Subcutaneous abdominal adipose tissue (tissue), 5 donors: ENCODE measurements at regions not wholly inside any gene's neighbourhood (a gene's known extent, or its start where the extent isn't known, plus 50 kb on each side); places are given as distances from the start of the nearest gene placed in this dataset.
"Not testable (repeated sequence)": the region's sequence is repeated elsewhere in the genome, so short reads cannot be mapped to it uniquely, and the experiment has no call there.

Source experiments
- H3K27ac ChIP-seq: one replicate; pipeline ENCODE4 v1.7.0; 2013; ENCODE audit warnings: low read depth, mild to moderate bottlenecking, inconsistent platforms, low read length, moderate library complexity
- H3K27me3 ChIP-seq, 5 donors: one replicate each; pipeline ENCODE4 v1.7.0; 2013; ENCODE audit warnings: low read length in 5 of 5, inconsistent platforms in 1 of 5; ENCODE audit not compliant: control insufficient read depth in 5 of 5, insufficient read depth in 4 of 5
- H3K36me3 ChIP-seq, 5 donors: one replicate each; pipeline ENCODE4 v1.7.0; 2013; ENCODE audit warnings: low read length in 5 of 5; ENCODE audit not compliant: control insufficient read depth in 5 of 5, insufficient read depth in 5 of 5
- H3K4me1 ChIP-seq, 5 donors: one replicate each; pipeline ENCODE4 v1.7.0; 2013; ENCODE audit warnings: low read length in 5 of 5, mild to moderate bottlenecking in 3 of 5, moderate library complexity in 1 of 5; ENCODE audit not compliant: control insufficient read depth in 5 of 5, insufficient read depth in 5 of 5
- H3K4me3 ChIP-seq, 5 donors: one replicate each; pipeline ENCODE4 v1.7.0; 2013; ENCODE audit warnings: low read length in 5 of 5, low read depth in 1 of 5
- H3K9ac ChIP-seq, 5 donors: one replicate each; pipeline ENCODE4 v1.7.0; 2013; ENCODE audit warnings: low read length in 5 of 5, mild to moderate bottlenecking in 4 of 5, moderate library complexity in 3 of 5
- H3K9me3 ChIP-seq, 5 donors: one replicate each; pipeline ENCODE4 v1.7.0; 2013; ENCODE audit warnings: low read length in 5 of 5; ENCODE audit not compliant: control insufficient read depth in 5 of 5
- donor health status: healthy.
- donor health status: healthy.
- donor health status: healthy.
- donor health status: healthy.
- donor health status: healthy.

DNA sequence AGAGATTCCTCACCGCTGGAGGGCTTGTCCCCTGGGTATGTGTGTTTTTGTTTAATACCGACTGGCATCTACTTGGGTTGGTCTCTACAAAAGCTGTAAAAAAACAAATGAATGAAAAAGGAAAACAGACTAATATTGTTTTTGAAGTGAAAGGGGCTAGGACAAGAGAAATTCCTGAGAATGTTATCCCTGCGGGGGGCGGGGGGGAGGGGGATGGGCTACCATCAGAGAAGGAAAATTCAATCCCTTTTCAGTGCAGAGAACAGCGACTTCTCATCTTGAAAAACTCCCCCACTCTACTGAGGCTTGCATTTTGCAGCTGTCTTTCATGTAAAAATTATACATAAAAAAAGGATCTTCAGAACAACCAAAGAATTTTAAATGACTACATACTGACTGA lies 144.1 kb downstream of the USP22 start:
- H3K9me3 ChIP-seq, H3K27me3 ChIP-seq, H3K4me3 ChIP-seq, H3K27ac ChIP-seq, H3K9ac ChIP-seq, H3K4me1 ChIP-seq, H3K36me3 ChIP-seq: not testable (repeated sequence)

DNA sequence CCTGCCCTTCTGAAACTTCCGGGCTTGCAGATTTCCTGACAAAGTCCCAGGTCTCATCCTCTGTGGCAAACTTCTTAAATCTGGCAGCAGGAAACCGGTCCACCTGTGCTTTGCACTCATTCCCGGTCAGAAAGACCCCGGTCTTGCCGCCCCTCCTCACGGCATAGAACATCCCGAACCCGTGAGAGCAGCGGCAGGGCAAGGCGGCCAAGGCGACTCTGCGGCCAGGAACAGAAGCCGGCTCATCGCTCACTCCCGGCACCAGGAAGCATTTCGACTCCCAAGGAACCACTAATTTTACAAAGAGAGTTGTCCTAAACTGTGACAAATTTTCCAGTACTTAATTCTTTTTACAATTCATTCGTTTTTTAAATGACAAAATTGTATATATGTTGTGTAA lies 140.3 kb downstream of the USP22 start:
- peak overlapping the region in 3 of 5 donors; percentile 26 to 27 (median 26) for H3K4me3 ChIP-seq
- not testable (repeated sequence) for H3K4me1 ChIP-seq, H3K9me3 ChIP-seq, H3K27me3 ChIP-seq, H3K36me3 ChIP-seq, H3K27ac ChIP-seq, H3K9ac ChIP-seq

DNA sequence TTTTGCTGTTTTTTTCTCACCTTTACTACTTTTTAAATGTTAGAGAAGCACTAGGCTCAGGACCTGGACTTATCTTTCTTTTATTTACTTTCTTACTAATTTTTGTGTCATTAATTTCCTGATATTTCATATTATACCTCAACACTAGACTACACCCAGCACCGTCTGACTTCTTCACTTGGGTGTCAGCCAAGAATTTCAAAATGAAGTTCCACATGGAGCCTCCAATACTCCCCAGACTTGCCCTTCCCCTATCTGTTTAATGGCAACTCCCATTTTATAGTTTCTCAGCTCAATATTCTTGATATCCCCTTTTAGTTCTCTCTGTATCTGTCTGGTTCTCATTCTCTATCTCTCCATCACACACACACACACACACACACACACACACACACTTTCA lies 139.3 kb downstream of the USP22 start:
- not testable (repeated sequence) for H3K4me3 ChIP-seq, H3K36me3 ChIP-seq, H3K27me3 ChIP-seq, H3K4me1 ChIP-seq, H3K27ac ChIP-seq, H3K9me3 ChIP-seq, H3K9ac ChIP-seq

DNA sequence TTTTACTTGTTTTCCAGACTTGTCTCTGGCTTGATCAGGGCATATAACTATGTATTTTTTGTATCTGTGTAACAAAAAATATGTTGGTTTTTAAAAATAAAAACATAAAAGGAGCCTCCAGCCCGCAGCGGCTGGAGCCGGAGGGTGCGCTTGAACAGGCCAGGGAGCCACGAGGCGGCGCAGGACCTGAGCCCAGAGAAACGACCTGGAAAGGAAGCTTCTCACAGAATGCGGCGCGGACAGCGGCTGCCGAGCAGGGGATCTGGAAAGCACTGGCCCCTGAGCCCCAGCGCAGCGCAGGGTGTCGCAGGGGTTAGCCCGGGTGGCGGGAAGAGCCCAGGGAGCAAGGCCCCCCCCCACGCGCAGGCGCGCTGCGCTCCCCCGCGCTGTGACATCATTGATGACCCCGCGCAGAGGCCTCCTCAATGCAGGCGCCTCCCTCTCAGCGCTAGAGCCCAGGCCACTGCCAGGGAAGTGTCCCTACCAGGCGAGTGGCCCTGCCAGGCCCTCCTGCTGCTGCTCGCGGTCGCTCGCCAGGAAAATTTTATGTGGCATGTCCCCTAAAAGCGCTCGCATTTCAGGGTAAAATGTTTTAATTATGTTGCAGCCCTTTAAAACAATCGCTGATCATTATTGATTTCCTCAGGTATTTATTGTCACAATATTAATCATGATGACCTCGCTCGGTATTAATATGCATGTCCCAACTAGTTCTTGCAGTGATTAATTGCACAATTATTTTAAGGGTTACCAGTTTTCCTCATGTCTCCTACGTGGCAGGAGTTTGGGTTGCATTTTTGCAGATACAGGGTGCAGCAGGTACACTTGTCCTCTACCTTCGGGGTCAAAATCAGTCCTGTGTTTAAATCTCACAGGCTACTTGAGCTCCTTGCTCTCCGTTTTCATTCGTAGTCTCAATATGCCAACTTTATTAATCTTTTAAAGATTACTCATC lies 134.2 kb downstream of the USP22 start:
- Histone ChIP-seq H3K27ac (peak overlapping the region; percentile 89), H3K9ac (peak overlapping the region; percentile 76 to 82 (median 78)), H3K9me3 (no peaks in the 10 kb centered on the region), H3K4me1 (peaks cover 2 to 14% (median 9%) of the 10 kb centered on the region in 5 donors), H3K27me3 (no peaks in the 10 kb centered on the region), H3K4me3 (peak overlapping the region; percentile 60 to 71 (median 66)), H3K36me3 (no peaks in the 10 kb centered on the region)

DNA sequence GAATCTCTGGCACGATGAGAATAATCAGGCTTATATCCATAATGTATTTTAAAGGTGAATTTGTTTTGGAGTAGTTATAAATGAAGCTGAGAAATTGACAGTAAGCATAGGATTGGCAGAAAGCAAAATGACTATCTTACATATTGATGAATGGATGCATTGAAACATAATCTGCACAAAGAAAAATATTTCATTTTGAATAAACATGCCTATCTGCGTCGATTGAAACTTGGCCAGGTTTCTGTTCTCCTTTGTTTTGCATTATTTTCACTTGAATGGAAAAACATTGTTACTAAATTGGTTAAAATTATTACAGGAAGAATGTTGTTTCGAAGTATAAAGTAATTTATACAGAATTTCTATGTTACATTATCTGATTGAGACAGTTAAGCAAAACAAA lies 128.2 kb downstream of the USP22 start:
- Histone ChIP-seq H3K9ac (no peak overlapping the region), H3K36me3 (no peaks in the 10 kb centered on the region), H3K4me3 (no peak overlapping the region), H3K27me3 (no peaks in the 10 kb centered on the region), H3K4me1 (no peaks in the 10 kb centered on the region), H3K27ac (no peak overlapping the region), H3K9me3 (no peaks in the 10 kb centered on the region)

DNA sequence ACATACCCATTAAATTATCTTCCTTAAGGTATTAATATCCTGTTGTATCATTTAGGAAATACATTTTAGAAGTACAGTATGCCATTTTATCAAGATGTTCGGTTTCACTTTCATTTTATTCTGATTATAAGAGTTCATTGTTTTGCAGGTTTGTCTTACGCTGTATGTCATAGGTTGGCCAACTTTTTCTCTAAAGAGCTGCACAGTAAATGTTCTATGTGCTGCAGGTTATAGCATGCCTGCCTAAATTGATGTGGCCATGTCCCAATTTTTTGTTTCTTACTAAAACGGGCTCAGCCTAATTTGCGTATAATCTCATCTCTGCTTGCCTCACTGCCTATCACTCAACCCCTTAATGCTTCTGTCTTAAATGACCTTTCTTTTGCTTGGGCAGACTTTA lies 126.4 kb downstream of the USP22 start:
- no peaks in the 10 kb centered on the region for H3K36me3 ChIP-seq
- H3K9me3 ChIP-seq, result no peaks in the 10 kb centered on the region
- no peaks in the 10 kb centered on the region for H3K27me3 ChIP-seq
- H3K4me3 ChIP-seq, result peak overlapping the region in 3 of 5 donors; percentile 17 to 40 (median 22)
- no peak overlapping the region for H3K9ac ChIP-seq
- H3K4me1 ChIP-seq, result no peaks in the 10 kb centered on the region
- no peak overlapping the region for H3K27ac ChIP-seq

DNA sequence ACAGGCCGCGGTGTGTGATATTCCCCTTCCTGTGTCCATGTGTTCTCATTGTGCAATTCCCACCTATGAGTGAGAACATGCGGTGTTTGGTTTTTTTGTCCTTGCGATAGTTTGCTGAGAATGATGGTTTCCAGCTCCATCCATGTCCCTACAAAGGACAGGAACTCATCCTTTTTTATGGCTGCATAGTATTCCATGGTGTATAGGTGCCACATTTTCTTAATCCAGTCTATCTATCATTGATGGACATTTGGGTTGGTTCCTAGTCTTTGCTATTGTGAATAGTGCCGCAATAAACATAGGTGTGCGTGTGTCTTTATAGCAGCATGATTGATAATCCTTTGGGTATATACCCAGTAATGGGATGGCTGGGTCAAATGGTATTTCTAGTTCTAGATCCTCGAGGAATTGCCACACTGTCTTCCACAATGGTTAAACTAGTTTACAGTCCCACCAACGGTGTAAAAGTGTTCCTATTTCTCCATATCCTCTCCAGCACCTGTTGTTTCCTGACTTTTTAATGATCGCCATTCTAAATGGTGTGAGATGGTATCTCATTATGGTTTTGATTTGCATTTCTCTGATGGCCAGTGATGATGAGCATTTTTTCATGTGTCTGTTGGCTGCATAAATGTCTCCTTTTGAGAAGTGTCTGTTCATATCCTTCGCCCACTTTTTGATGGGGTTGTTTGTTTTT lies 125.1 kb downstream of the USP22 start:
- H3K4me1 ChIP-seq, H3K4me3 ChIP-seq, H3K27ac ChIP-seq: not testable (repeated sequence)

DNA sequence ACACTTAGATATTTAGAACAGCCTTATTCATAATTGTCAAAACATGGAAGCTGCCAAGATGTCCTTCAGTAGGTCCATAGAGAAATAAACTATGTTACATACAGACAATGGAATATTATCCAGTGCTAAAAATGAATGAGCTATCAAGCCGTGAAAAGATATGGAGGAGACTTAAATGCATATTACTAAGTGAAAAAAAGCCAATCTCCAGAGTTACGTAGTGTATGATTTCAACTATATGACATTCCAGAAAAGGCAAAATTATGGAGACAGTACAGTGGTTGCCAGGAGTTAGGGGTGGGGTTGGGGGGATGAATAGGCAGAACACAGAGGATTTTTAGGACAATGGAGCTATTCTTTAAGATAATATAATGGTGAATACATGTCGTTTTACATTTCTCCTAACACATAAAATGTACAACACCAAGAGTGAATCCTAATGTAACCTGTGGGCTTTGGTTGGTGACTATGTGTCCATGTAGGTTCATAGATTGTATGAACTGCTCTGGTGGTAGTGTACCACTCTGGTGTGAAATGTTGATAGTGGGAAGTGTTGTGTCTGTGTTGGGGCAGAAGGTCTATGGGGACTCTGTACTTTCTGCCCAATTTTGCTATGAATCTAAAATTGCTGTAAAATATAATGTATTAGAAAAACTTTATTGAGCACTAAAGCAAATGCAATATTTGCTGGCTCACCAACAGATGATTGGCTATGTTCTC lies 122.6 kb downstream of the USP22 start:
- Histone ChIP-seq H3K4me1 (peaks cover 0 to 2% (median 0%) of the 10 kb centered on the region in 5 donors), H3K36me3 (no peaks in the 10 kb centered on the region), H3K9ac (no peak overlapping the region), H3K27ac (no peak overlapping the region), H3K9me3 (no peaks in the 10 kb centered on the region), H3K27me3 (no peaks in the 10 kb centered on the region), H3K4me3 (no peak overlapping the region)

More for the DNA sequence above, 125.1 kb downstream of the USP22 start:
- not testable (repeated sequence) for H3K9me3 ChIP-seq, H3K9ac ChIP-seq, H3K27me3 ChIP-seq, H3K36me3 ChIP-seq

DNA sequence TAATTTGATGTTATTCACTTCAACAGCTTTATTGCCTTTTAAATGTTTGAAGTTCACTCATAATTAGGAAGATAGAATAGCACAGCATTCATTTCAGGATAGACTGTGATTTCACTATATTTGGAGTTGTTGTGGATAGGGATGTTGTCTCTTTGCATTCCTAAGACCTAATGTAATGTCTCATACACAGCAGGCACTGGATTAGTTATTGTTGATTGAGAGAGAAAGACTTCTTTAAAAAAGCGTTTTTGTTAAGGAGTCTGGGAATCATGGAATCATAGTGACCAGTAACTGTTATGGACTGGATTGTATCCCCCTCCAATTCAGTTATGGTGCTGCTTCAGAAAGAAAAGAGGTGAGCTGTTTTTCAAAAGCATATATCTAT lies 122.0 kb downstream of the USP22 start:
- Histone ChIP-seq H3K4me1 (peaks cover 0 to 2% (median 0%) of the 10 kb centered on the region in 5 donors), H3K9ac (no peak overlapping the region), H3K27me3 (no peaks in the 10 kb centered on the region), H3K27ac (no peak overlapping the region), H3K9me3 (no peaks in the 10 kb centered on the region), H3K36me3 (no peaks in the 10 kb centered on the region), H3K4me3 (no peak overlapping the region)
